ENCODE measurements at regions not wholly inside any gene's neighbourhood (a gene's known extent, or its start where the extent isn't known, plus 50 kb on each side); places are given as distances from the start of the nearest gene placed in this dataset.

- Histone ChIP-seq H3K4me1 (ENCODE audit: control insufficient read depth, insufficient read depth, low read length) (no peaks in the 10 kb centered on the region), H2BK120ac (ENCODE audit: low read depth, low read length) (no peak overlapping the region), H3K56ac (ENCODE audit: extremely low read depth, insufficient read depth, low read length) (no peak overlapping the region), H4K8ac (ENCODE audit: low read depth in 2 of 2, low read length in 2 of 2) (no peak overlapping the region), H4K5ac (ENCODE audit: low read depth, low read length) (no peak overlapping the region), H4K91ac (ENCODE audit: insufficient read depth, low read depth, low read length) (no peak overlapping the region), H3K9ac (ENCODE audit: low read depth, low read length) (no peak overlapping the region), H2AK9ac (replicated peaks; ENCODE audit: low read depth, low read length, poor library complexity) (no peak overlapping the region), H2BK5ac (ENCODE audit: low read depth, low read length, poor library complexity, severe bottlenecking) (no peak overlapping the region), H2AK5ac (ENCODE audit: low read depth, low read length) (no peak overlapping the region), H3K4me3 (ENCODE audit: insufficient read depth, low read depth, low read length) (no peak overlapping the region), H2BK15ac (ENCODE audit: low read depth, low read length) (no peak overlapping the region), H3K9me3 (ENCODE audit: control insufficient read depth, insufficient read depth, low read length) (peaks cover 30% of the 10 kb centered on the region), H3K4me2 (ENCODE audit: low read depth, low read length) (no peak overlapping the region), H3K18ac (ENCODE audit: low read depth, low read length) (no peak overlapping the region), H3K36me3 (ENCODE audit: control insufficient read depth, insufficient read depth, low read length) (no peaks in the 10 kb centered on the region), H3K4ac (ENCODE audit: low read depth, low read length) (no peak overlapping the region), H3K27me3 (ENCODE audit: control insufficient read depth, insufficient read depth, low read length) (no peaks in the 10 kb centered on the region; the same call in 1 of the 2 replicates), H4K20me1 (ENCODE audit: insufficient read depth, low read length) (no peaks in the 10 kb centered on the region), H3K79me1 (ENCODE audit: low read depth in 1 of 2, low read length in 2 of 2) (no peaks in the 10 kb centered on the region), H2AFZ (replicated peaks; ENCODE audit: low read length, poor library complexity) (no peak overlapping the region), H3K27ac (ENCODE audit: insufficient read depth, low read length) (no peak overlapping the region), H3K14ac (replicated peaks; ENCODE audit: low read depth, low read length) (no peak overlapping the region), H3K9me1 (ENCODE audit: insufficient read depth, low read length) (no peaks in the 10 kb centered on the region), H2BK20ac (ENCODE audit: low read depth, low read length) (no peak overlapping the region), H3K23ac (ENCODE audit: low read depth, low read length) (no peak overlapping the region)
- DNase-seq, result no peak
- TF ChIP-seq CTCF (conservative IDR thresholded peaks at IDR 0.05; ENCODE audit: low read depth, low read length), result no peak
- CTCF ChIA-PET, result no interaction called here
- intact Hi-C loops (cut with micrococcal nuclease), result no loop called here
- in situ Hi-C loops (cut with MboI; ENCODE audit: low sequenced_read_pairs), result no loop called here
- no peak for ATAC-seq (ENCODE audit: low read depth)
- BruUV-seq (replicated peaks), result no TSS peak
- POLR2A ChIA-PET (ENCODE audit: unreplicated experiment), result no interaction called here
- 100% methylated on average over 1 of the region's 5 CpGs; no CpG with 5 or more reads in 1 of the 2 experiments for WGBS, 2 experiments (ENCODE audit: extremely low coverage in 2 of 2, insufficient read length in 1 of 2)
- dilution Hi-C loops (cut with HindIII; ENCODE audit: low sequenced_read_pairs, unreplicated experiment), result no loop called here
Measured at GRCh38 chr9:135189497-135189896, 102.0 kb downstream of the OLFM1 start.

Measured in IMR-90 (cell line).